HL-60 (cell line): ENCODE measurements at regions not wholly inside any gene's neighbourhood (a gene's known extent, or its start where the extent isn't known, plus 50 kb on each side); places are given as distances from the start of the nearest gene placed in this dataset.

ENCODE experiments used
- POLR2AphosphoS5 ChIP-seq: IDR thresholded peaks from 2 replicates; pipeline ENCODE4 v1.6.1; 2012; ENCODE audit warnings: low read depth
- TF ChIP-seq, protein P1 (sequence below): IDR thresholded peaks from one replicate; pipeline ENCODE4 v1.5.1; 2011; ENCODE audit warnings: low read length, control low read depth, inconsistent platforms; ENCODE audit not compliant: insufficient read depth

DNA sequence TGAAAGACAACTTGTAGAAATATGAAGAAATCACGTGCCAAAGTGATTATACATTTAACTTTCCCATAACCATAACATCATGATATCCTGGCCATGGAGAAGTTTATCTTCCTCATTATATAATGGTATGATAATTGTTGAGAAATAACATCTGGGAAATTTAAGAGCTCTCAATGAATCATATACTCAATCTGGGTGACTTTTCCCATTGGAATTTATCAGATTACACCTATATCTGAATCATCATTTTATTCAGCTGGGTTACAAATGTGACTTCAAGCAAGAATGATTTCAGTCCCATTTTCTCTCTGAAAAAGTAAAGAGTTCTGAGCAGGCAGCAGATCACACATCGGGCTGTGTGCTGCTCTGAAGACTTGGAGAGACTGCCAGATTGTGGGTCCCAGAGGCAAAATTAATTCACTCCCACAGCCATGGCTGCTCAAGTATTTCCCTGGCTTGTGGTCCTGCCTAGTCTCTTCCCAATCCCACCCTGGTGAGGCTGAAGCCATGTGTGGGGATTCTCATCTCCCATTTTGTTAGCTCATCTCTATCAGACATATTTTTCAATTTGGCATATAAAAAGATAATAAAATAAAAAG is 278.0 kb downstream of the MRPL39 start:
- TF ChIP-seq, protein P1, sequence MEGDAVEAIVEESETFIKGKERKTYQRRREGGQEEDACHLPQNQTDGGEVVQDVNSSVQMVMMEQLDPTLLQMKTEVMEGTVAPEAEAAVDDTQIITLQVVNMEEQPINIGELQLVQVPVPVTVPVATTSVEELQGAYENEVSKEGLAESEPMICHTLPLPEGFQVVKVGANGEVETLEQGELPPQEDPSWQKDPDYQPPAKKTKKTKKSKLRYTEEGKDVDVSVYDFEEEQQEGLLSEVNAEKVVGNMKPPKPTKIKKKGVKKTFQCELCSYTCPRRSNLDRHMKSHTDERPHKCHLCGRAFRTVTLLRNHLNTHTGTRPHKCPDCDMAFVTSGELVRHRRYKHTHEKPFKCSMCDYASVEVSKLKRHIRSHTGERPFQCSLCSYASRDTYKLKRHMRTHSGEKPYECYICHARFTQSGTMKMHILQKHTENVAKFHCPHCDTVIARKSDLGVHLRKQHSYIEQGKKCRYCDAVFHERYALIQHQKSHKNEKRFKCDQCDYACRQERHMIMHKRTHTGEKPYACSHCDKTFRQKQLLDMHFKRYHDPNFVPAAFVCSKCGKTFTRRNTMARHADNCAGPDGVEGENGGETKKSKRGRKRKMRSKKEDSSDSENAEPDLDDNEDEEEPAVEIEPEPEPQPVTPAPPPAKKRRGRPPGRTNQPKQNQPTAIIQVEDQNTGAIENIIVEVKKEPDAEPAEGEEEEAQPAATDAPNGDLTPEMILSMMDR = no peak
- TF ChIP-seq POLR2AphosphoS5 = no peak
